ENCODE measurements at regions not wholly inside any gene's neighbourhood (a gene's known extent, or its start where the extent isn't known, plus 50 kb on each side); places are given as distances from the start of the nearest gene placed in this dataset.
"Not testable (repeated sequence)": the region's sequence is repeated elsewhere in the genome, so short reads cannot be mapped to it uniquely, and the experiment has no call there.

- not testable (repeated sequence) for DNase-seq (ENCODE audit: low spot score)
These were observed 867.8 kb upstream of the ADGRB3 start for GRCh38 chr6:67767046-67767822.

GRCh38 chr6:67766057-67766456, 869.0 kb upstream of the ADGRB3 start:
- no peak for DNase-seq (ENCODE audit: low spot score)

DNA sequence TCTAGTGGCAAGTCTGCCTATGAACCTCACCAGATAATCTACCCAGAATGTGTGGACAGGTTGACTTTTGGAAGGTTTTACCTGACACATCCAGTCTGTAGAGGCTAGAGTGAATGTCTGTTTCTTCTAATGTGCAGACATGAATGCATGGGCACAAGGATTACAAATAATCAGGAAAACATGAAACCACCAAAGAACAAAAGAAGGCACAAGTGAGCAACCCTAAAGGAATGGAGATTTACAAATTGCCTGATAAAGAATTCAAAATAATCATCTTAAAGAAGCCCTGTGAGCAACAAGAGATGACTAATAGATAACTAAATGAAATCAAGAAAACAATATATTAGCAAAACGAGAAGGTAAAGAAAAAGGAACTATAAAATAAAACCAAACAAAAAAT, 876.1 kb upstream of the ADGRB3 start:
- DNase-seq (ENCODE audit: low spot score), result no peak

GRCh38 chr6:67757465-67758033, 877.5 kb upstream of the ADGRB3 start:
- no peak for DNase-seq (ENCODE audit: low spot score)

GRCh38 chr6:67748521-67748920, 886.6 kb upstream of the ADGRB3 start:
- no peak for DNase-seq (ENCODE audit: low spot score)

DNA sequence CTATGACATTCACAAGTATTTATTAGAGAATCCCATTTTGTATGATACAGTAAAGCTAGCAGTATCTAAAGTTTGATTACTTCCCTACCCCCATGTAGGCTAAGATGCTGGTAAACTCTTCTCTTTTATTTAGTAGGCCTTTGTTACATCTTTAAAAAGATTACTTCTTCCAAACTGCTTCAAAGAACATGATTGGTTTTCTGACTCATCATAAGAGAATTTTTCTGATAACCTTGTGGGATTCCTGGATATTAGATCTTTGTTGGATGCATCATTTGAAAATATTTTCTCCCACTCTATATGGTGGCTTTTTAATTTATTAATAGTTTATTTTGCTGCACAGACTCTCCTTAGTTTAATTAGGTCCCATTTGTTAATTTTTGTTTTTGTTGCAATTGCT, 898.3 kb upstream of the ADGRB3 start:
- DNase-seq (ENCODE audit: low spot score), result no peak

DNA sequence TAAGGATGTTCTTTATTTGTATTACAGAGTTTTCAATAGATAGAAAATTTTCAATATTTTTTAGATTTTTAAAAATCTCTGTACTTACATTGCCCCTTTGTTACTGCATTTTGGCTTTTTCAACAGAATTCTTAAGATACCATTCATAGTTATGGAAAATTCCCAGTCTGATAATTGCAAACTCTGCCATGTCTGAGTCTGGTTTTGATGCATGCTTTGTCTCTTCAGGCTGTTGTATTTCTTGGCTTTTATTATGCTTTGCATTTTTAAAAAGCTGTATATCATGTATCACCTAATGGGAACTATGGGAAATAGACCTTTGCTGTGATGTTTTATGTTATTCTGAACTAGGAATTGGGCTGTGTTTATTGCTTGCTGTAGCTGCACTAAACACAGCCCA, 898.9 kb upstream of the ADGRB3 start:
- DNase-seq (ENCODE audit: low spot score), result no peak

GRCh38 chr6:67735623-67736022, 899.5 kb upstream of the ADGRB3 start:
- no peak for DNase-seq (ENCODE audit: low spot score)

GRCh38 chr6:67722861-67723261, 912.2 kb upstream of the ADGRB3 start:
- no peak for DNase-seq (ENCODE audit: low spot score)

DNA sequence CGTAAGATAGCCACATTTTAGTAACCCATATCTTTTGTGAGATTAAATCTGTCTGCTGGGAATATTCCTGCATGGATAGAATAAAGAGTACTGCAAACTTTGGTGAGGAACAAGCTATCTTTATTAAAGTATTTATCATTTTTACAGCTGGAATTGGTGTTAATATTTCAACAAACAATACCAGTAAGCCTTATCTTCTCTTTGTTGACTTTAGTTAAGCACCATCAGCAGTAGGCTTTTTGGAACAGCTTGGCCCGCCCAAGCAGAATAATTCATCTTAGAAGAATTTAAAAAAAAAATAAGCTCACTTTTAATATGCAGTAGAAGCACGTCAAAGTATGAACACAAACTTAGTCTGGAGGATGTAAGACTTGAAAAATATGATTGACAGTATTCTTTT, 917.8 kb upstream of the ADGRB3 start:
- no peak for DNase-seq (ENCODE audit: low spot score)

DNA sequence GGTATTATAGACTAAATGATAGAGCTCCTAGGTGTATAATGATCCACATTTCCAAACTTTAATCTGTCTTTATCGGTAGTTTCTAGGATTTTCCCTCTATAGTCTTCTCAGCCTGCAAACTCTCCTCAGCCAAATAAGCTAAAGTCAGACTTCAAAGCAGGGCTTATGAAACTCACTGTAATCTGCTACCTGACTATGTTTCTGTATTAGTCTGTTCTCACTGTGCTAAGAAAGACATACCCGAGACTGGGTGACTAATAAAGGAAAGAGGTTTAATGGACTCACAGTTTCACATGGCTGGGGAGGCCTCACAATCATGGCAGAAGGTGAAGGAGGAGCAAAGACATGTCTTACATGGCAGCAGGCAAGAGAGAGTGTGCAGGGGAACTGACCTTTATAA, 928.7 kb upstream of the ADGRB3 start:
- DNase-seq (ENCODE audit: low spot score), result no peak

DNA sequence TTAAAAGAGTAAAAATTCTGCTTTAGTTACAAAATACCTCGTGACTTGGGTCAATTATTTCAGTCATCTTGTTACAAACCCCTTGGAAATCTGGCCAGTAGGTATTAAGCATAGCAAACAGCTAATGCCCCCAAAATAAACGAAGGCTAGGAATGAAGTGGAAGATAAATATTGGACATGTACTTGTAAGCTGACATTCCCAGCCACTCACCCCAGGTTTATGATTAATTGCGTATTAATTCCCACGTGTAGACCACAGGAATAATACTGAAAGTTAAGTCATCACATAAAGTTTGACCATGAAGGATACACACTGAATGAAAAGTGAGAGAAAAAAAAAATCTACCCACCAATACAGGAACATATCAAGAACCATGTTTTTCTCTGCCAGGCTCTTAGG, 936.5 kb upstream of the ADGRB3 start:
- DNase-seq (ENCODE audit: low spot score), result no peak

DNA sequence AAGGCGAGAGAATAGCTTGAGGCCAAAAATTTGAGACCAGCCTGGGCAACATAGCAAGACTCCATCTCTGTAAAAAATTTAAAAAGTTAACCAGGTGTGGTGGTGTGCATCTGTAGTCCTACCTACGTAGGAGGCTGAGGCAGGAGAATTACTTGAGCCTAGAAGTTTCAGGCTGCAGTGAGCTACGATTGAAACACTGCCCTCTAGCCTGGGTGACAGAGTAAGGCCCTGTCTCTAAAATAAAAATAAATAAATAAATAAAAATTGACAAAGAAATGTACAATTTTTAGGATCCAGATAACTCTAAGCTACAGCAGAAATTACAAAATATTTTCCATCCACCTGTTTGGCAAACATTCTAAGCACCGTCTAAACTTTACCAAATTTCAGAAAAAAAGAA, 941.0 kb upstream of the ADGRB3 start:
- no peak for DNase-seq (ENCODE audit: low spot score)

DNA sequence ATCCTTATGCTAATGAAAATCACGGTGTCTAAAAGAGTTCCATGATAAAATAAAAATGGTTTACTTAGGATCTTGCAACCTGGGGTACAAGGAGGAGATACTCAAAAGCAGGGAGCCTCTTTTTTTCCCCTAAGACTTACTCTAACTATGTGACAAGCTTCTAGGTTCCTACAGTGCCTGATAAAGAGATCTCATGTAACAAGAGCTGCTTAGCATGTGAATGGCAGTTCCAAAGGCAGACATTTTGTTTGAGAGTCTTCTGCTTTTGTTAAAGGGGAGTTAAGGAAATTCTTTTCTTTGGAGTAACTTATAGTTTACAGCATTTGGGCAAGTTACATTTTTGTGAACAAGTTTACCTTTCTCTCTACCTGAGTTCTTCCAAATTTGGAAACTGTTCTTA, 945.8 kb upstream of the ADGRB3 start:
- DNase-seq (ENCODE audit: low spot score), result no peak

DNA sequence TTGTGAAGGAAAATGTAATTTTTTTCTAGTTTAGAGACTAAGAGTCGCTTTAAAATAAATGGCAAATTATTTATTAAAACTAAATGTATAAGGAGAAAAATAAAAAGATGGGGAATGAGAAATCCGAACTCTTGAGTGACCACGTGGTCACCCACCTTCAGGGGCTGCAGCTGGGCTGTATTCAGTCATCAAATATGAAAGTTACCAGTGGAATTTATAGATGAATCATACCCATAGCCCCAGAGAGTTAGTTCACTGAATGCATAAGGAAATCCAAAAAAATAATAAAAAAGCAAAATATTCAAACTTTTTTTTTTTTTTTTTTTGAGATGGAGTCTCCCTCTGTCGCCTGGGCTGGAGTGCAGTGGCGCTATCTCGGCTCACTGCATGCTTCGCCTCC, 947.7 kb upstream of the ADGRB3 start:
- no peak for DNase-seq (ENCODE audit: low spot score)

DNA sequence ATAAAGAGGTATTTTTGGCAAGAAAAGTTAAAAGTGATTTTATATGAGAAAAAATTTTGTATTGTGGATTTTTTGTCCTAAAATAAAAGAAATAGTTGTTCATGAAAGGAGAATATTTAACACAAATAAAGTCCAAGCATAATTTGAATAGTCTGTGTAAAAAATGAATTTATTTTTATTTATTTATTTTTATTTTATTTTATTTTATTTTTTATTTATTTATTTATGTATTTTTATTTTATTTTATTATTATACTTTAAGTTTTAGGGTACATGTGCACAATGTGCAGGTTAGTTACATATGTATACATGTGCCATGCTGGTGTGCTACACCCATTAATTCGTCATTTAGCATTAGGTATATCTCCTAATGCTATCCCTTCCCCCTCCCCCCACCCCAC, 948.9 kb upstream of the ADGRB3 start:
- not testable (repeated sequence) for DNase-seq (ENCODE audit: low spot score)

DNA sequence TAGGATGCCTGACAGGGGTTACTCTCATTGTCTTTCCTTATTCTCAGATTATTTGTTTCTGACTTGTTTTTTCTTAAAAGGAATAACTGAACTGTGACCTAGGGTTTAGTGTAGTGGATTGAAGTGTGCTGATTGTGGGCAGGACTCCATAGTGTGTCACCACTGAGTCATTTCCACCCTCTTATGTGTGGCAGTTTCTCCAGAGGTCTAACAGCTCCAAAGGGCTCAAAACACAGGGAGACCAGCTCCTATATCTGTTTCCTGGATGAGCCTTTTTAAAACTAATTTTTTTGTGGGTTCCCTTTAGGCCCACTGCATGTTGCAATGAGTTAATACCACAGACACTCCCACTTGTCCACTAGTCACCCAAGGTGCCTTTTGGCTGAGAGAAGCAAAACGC, 951.1 kb upstream of the ADGRB3 start:
- DNase-seq (ENCODE audit: low spot score), result no peak

- DNase-seq (ENCODE audit: low spot score), result no peak
These were observed 954.7 kb upstream of the ADGRB3 start for GRCh38 chr6:67680297-67680932.

- DNase-seq (ENCODE audit: low spot score), result no peak
These were observed 955.4 kb upstream of the ADGRB3 start for GRCh38 chr6:67679566-67680296.

DNA sequence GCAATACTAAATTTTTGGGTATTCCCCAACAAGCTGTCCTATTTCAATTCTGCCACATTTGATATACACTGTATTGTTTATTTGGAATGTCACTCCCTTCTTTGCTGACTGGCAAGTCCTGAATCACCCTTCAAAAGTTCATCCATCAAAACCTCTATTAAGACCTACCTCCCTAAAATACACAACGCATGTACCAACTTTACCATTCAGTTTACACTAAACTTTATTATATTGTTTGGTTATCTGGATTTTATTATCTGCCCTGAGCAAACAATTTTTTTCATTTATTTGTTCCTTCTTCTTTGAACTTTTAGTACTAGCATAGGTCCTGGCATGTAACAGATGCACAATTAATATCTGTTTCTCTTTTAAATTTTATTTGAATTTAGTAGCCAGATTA, 958.2 kb upstream of the ADGRB3 start:
- no peak for DNase-seq (ENCODE audit: low spot score)

DNA sequence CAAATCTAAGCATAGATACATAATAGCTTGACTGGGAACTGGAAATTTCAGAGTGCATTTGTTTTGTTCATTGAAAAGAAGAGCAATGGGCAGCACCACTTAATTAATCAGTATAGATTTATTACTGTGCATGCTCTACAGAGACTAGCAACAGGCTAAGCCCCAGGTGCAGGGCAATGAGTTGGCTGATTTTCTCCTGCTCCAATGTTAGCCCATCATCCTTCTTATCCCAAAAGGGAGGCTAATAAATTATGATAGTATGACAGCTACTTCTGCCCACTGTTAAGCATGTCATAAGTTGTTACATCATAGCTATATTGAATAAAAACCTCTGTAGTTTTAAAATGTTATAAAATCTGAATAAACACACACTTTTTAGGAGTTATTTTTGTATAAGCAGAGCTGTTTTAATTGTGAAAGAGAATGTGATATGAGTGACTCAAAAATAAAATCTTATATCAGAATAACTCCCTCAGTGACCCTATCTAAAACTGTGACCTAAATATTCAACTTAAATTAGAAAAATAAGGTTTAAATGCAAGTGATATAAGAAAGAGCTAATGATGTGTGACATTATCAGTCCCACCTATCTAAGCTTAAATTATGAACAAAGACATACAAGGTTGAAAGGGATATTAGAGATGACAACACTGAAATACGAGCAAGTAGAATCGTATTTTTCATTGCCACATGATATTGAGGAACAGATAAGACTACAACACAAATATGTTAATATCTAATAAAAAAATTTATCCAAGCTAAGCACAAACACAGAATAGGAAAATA, 967.3 kb upstream of the ADGRB3 start:
- DNase-seq (ENCODE audit: low spot score), result no peak

Measured in ecto neural progenitor cell (in vitro differentiated cells).